Neural cell (in vitro differentiated cells): ENCODE measurements at regions not wholly inside any gene's neighbourhood (a gene's known extent, or its start where the extent isn't known, plus 50 kb on each side); places are given as distances from the start of the nearest gene placed in this dataset.

Experiments
- H2AFZ ChIP-seq: fragments of 200-600, 300-800 bp; sonication (generic), shearing (Covaris generic); 2 replicates; pipeline ENCODE4 v1.6.0; 2014; ENCODE audit warnings: low read depth, mild to moderate bottlenecking, antibody characterized with exemption, low read length, moderate library complexity
- H3F3A ChIP-seq: fragments of 200-600 bp; shearing (Covaris generic); 2 replicates; pipeline ENCODE4 v1.6.1; 2016; ENCODE audit warnings: mild to moderate bottlenecking, moderate library complexity, mixed read lengths, antibody characterized with exemption, low read length; ENCODE audit not compliant: insufficient read depth, poor library complexity, severe bottlenecking
- H3K27ac ChIP-seq: fragments of 200-600, 300-800 bp; sonication (generic), shearing (Covaris generic); 2 replicates; pipeline ENCODE4 v1.5.1; 2014; ENCODE audit warnings: mild to moderate bottlenecking, low read length, moderate library complexity
- H3K27me3 ChIP-seq: fragments of 300-800, 200-600 bp; sonication (generic), shearing (Covaris generic); 2 replicates; pipeline ENCODE4 v1.6.0; 2014; ENCODE audit warnings: mild to moderate bottlenecking, low read depth, low read length, moderate library complexity; ENCODE audit not compliant: insufficient read depth
- H3K36me3 ChIP-seq: fragments of 300-800, 200-600 bp; sonication (generic), shearing (Covaris generic); 2 replicates; pipeline ENCODE4 v1.5.1; 2014; ENCODE audit warnings: mild to moderate bottlenecking, antibody characterized with exemption, low read length, moderate library complexity; ENCODE audit not compliant: insufficient read depth
- H3K4me2 ChIP-seq: fragments of 300-800, 200-600 bp; sonication (generic), shearing (Covaris generic); 2 replicates; pipeline ENCODE4 v1.6.0; 2014; ENCODE audit warnings: mild to moderate bottlenecking, low read length
- H3K4me3 ChIP-seq: fragments of 300-800, 200-600 bp; sonication (generic), shearing (Covaris generic); 2 replicates; pipeline ENCODE4 v1.5.1; 2014; ENCODE audit warnings: mild to moderate bottlenecking, low read length, moderate library complexity
- H3K79me2 ChIP-seq: fragments of 200-600 bp; shearing (Covaris generic); replicated peaks from 2 replicates; pipeline ENCODE4 v1.6.0; 2014; ENCODE audit warnings: mild to moderate bottlenecking, low read length, moderate library complexity; ENCODE audit not compliant: insufficient read depth
- H3K9ac ChIP-seq: fragments of 300-800, 200-600 bp; sonication (generic), shearing (Covaris generic); 2 replicates; pipeline ENCODE4 v1.6.1; 2016; ENCODE audit warnings: mild to moderate bottlenecking, low read length, mixed read lengths
- H3K9me2 ChIP-seq: fragments of 200-600 bp; shearing (Covaris generic); 2 replicates; pipeline ENCODE4 v1.6.1; 2016; ENCODE audit warnings: mild to moderate bottlenecking, low read length, mixed read lengths; ENCODE audit not compliant: insufficient read depth
- H3K9me3 ChIP-seq: fragments of 200-600, 300-800 bp; sonication (generic), shearing (Covaris generic); 2 replicates; pipeline ENCODE4 v1.6.1; 2016; ENCODE audit warnings: mild to moderate bottlenecking, mixed run types, low read length, moderate library complexity, mixed read lengths
- H4K20me1 ChIP-seq: fragments of 200-600 bp; shearing (Covaris generic); 2 replicates; pipeline ENCODE4 v1.6.1; 2016; ENCODE audit warnings: mild to moderate bottlenecking, mixed run types; ENCODE audit not compliant: insufficient read depth
- CTCF ChIP-seq: fragments of 450-650 bp; IDR thresholded peaks from 2 replicates; pipeline ENCODE4 v1.5.1; 2014; ENCODE audit warnings: antibody characterized with exemption, mild to moderate bottlenecking, moderate library complexity; ENCODE audit not compliant: poor library complexity, severe bottlenecking
- EP300 ChIP-seq: fragments of 450-650 bp; conservative IDR thresholded peaks from 2 replicates; pipeline ENCODE4 v1.6.1; 2014; ENCODE audit warnings: antibody characterized with exemption, mild to moderate bottlenecking, moderate library complexity; ENCODE audit not compliant: poor library complexity, severe bottlenecking
- EZH2 ChIP-seq: fragments of 200-600, 300-800 bp; shearing (Covaris generic), sonication (generic); IDR thresholded peaks from 2 replicates; pipeline ENCODE4 v1.6.1; 2014; ENCODE audit warnings: antibody characterized with exemption, low read length, borderline replicate concordance, mild to moderate bottlenecking; ENCODE audit not compliant: insufficient read depth, poor library complexity, severe bottlenecking
- MXI1 ChIP-seq: fragments of 450-650 bp; conservative IDR thresholded peaks from 2 replicates; pipeline ENCODE4 v1.6.1; 2014; ENCODE audit warnings: antibody characterized with exemption, mild to moderate bottlenecking; ENCODE audit not compliant: poor library complexity, severe bottlenecking
- POLR2AphosphoS5 ChIP-seq: IDR thresholded peaks from 2 replicates; pipeline ENCODE4 v1.6.1; 2012
- RAD21 ChIP-seq: fragments of 450-650 bp; conservative IDR thresholded peaks from 2 replicates; pipeline ENCODE4 v1.6.1; 2014; ENCODE audit warnings: antibody characterized with exemption, mild to moderate bottlenecking, moderate library complexity
- SMC3 ChIP-seq: fragments of 450-650 bp; conservative IDR thresholded peaks from 2 replicates; pipeline ENCODE4 v1.6.1; 2014; ENCODE audit warnings: antibody characterized with exemption, mild to moderate bottlenecking, moderate library complexity; ENCODE audit not compliant: poor library complexity
- TAF1 ChIP-seq: IDR thresholded peaks from 2 replicates; pipeline ENCODE4 v1.6.1; 2012; ENCODE audit warnings: low read depth

- no peaks in the 10 kb centered on the region for H3K9me3 ChIP-seq
- H3K27me3 ChIP-seq: no peaks in the 10 kb centered on the region
- no peaks in the 10 kb centered on the region for H3K9me2 ChIP-seq
- H3K4me2 ChIP-seq: no peak overlapping the region
- H3K4me3 ChIP-seq: no peak overlapping the region
- H4K20me1 ChIP-seq: no peaks in the 10 kb centered on the region
- no peaks in the 10 kb centered on the region for H3K79me2 ChIP-seq
- H3F3A ChIP-seq: no peaks in the 10 kb centered on the region
- no peak overlapping the region for H3K27ac ChIP-seq
- no peak overlapping the region for H3K9ac ChIP-seq
- no peak for TF ChIP-seq EZH2
- TF ChIP-seq MXI1: no peak
- no peak for TF ChIP-seq EP300
- TF ChIP-seq SMC3: no peak
- no peak for TF ChIP-seq POLR2AphosphoS5
- TF ChIP-seq TAF1: no peak
- TF ChIP-seq RAD21: no peak
- no peaks in the 10 kb centered on the region for H3K36me3 ChIP-seq
- no peak overlapping the region for H2AFZ ChIP-seq
Measured at GRCh38 chr10:111247781-111248389, 171.1 kb downstream of the ADRA2A start.

DNA sequence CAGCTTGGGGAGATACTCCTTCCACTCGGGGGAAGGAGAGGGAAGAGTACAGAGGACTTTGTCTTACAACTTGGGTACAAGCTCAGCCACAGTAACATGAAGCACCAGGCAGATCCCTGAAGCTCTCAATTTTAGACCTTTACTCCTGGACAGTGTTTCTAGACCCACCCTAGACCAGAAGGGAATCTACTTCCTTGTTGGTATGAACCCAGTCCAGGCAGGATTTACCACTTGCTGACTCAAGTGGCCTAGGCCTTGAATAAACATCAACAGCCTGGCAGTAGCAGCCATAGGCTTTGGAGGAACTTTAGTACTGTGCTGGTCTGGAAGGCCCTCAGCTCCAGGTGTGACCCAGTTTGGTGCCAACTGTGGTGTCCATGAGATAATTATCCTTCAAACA, 173.1 kb downstream of the ADRA2A start:
- H3K9me2 ChIP-seq: no peaks in the 10 kb centered on the region

GRCh38 chr10:111261081-111261615, 184.3 kb downstream of the ADRA2A start:
- Histone ChIP-seq H3K9me3 (no peaks in the 10 kb centered on the region), H3K4me2 (no peak overlapping the region), H3K79me2 (no peaks in the 10 kb centered on the region), H3K27me3 (no peaks in the 10 kb centered on the region), H2AFZ (no peak overlapping the region), H3F3A (no peaks in the 10 kb centered on the region), H3K36me3 (no peaks in the 10 kb centered on the region), H3K27ac (no peak overlapping the region), H3K4me3 (no peak overlapping the region), H3K9ac (no peak overlapping the region), H3K9me2 (no peaks in the 10 kb centered on the region), H4K20me1 (no peaks in the 10 kb centered on the region)
- TF ChIP-seq SMC3 (no peak), POLR2AphosphoS5 (no peak), EZH2 (no peak), CTCF (no peak), TAF1 (no peak), MXI1 (no peak), EP300 (no peak), RAD21 (no peak)

More for the DNA sequence above, 173.1 kb downstream of the ADRA2A start:
- Histone ChIP-seq H3K27ac (no peak overlapping the region), H3F3A (no peaks in the 10 kb centered on the region), H2AFZ (no peak overlapping the region), H3K79me2 (no peaks in the 10 kb centered on the region), H3K36me3 (no peaks in the 10 kb centered on the region), H3K9me3 (no peaks in the 10 kb centered on the region), H4K20me1 (no peaks in the 10 kb centered on the region), H3K4me2 (no peak overlapping the region), H3K9ac (no peak overlapping the region), H3K4me3 (no peak overlapping the region), H3K27me3 (no peaks in the 10 kb centered on the region)
- no peak for TF ChIP-seq TAF1
- TF ChIP-seq SMC3: no peak
- TF ChIP-seq CTCF: no peak
- TF ChIP-seq RAD21: no peak
- no peak for TF ChIP-seq EP300
- no peak for TF ChIP-seq MXI1
